ENCODE measurements at regions not wholly inside any gene's neighbourhood (a gene's known extent, or its start where the extent isn't known, plus 50 kb on each side); places are given as distances from the start of the nearest gene placed in this dataset.

DNA sequence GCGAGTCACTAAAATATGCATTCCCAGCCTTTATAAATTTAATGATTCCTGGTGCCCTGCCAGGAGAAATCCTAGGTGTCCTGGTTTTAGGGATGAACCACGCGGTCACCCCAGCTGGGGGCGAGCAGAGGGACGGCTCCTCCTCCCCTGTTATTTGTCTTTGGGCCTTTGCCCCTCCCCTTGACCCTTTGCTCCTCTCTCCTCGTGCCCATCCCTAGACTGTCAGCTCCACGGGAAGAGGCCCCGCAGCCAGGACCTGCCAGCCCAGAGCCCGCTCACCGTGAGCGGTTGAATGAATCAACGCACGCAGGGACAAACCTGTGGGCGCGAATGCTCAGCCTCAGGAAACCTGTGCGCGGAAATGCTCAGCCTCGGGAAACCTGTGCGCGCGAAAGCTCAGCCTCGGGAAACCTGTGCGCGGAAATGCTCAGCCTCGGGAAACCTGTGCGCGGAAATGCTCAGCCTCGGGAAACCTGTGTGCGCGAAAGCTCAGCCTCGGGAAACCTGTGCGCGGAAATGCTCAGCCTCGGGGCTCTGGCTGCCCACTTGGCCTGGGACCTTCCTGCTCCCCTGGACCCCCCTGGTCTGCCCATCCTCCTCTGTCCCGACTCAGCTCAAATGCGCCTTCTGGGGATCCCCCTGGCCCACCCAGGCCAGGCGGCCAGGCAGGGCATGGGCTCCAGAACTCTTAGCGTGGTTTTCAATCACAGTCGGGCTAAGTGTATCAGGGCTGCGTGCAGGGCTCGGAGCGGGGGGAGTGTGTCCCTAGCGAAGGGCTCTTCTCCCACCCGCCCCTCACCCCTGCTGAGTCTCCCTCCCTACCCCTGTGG is 140.5 kb upstream of the COL5A1 start:
- no peak overlapping the region for H3K27ac ChIP-seq (ENCODE audit: low read depth, low read length, poor library complexity, severe bottlenecking)
- no peaks in the 10 kb centered on the region for H3K9me3 ChIP-seq (ENCODE audit: low read depth, low read length, poor library complexity, severe bottlenecking)
- ChIA-PET CTCF (interaction anchor here (0.6 kb wide), 1 partner anchor 24 kb away, joined by 5 read pairs; no protein-coding TSS in a partner anchor), POLR2A (ENCODE audit: low non-redundant PET) (no interaction called here)
- H3K4me1 ChIP-seq (ENCODE audit: insufficient read depth, low read length, poor library complexity, severe bottlenecking), result no peaks in the 10 kb centered on the region
- no TSS peak for BruUV-seq (replicated peaks)
- H3K4me3 ChIP-seq (ENCODE audit: low read depth, low read length, poor library complexity, severe bottlenecking), result no peak overlapping the region
- no peaks in the 10 kb centered on the region for H3K27me3 ChIP-seq (replicated peaks; ENCODE audit: insufficient read depth, low read depth, low read length, poor library complexity)
- H3K36me3 ChIP-seq (ENCODE audit: insufficient read depth, low read length, poor library complexity, severe bottlenecking), result no peaks in the 10 kb centered on the region
- intact Hi-C loops (cut with micrococcal nuclease; ENCODE audit: unreplicated experiment), result no loop called here
- no peak for DNase-seq (ENCODE audit: low spot score)
- no peak for TF ChIP-seq EZH2 (IDR thresholded peaks at IDR 0.05; ENCODE audit: borderline replicate concordance, low read depth, low read length, poor library complexity, severe bottlenecking)
- TF ChIP-seq CTCF (conservative IDR thresholded peaks at IDR 0.05; ENCODE audit: low read depth, low read length), result no peak

GRCh38 chr9:134501761-134502265 is 139.8 kb upstream of the COL5A1 start:
- CTCF ChIA-PET, result no interaction called here
- POLR2A ChIA-PET (ENCODE audit: low non-redundant PET), result no interaction called here
- Histone ChIP-seq H3K36me3 (ENCODE audit: insufficient read depth, low read length, poor library complexity, severe bottlenecking) (no peaks in the 10 kb centered on the region), H3K9me3 (ENCODE audit: low read depth, low read length, poor library complexity, severe bottlenecking) (no peaks in the 10 kb centered on the region), H3K27ac (ENCODE audit: low read depth, low read length, poor library complexity, severe bottlenecking) (no peak overlapping the region), H3K27me3 (replicated peaks; ENCODE audit: insufficient read depth, low read depth, low read length, poor library complexity) (no peaks in the 10 kb centered on the region), H3K4me1 (ENCODE audit: insufficient read depth, low read length, poor library complexity, severe bottlenecking) (no peaks in the 10 kb centered on the region), H3K4me3 (ENCODE audit: low read depth, low read length, poor library complexity, severe bottlenecking) (no peak overlapping the region)
- no peak for TF ChIP-seq CTCF (conservative IDR thresholded peaks at IDR 0.05; ENCODE audit: low read depth, low read length)
- no peak for TF ChIP-seq EZH2 (IDR thresholded peaks at IDR 0.05; ENCODE audit: borderline replicate concordance, low read depth, low read length, poor library complexity, severe bottlenecking)
- DNase-seq (ENCODE audit: low spot score), result no peak
- intact Hi-C loops (cut with micrococcal nuclease; ENCODE audit: unreplicated experiment), result no loop called here
- BruUV-seq (replicated peaks), result no TSS peak

DNA sequence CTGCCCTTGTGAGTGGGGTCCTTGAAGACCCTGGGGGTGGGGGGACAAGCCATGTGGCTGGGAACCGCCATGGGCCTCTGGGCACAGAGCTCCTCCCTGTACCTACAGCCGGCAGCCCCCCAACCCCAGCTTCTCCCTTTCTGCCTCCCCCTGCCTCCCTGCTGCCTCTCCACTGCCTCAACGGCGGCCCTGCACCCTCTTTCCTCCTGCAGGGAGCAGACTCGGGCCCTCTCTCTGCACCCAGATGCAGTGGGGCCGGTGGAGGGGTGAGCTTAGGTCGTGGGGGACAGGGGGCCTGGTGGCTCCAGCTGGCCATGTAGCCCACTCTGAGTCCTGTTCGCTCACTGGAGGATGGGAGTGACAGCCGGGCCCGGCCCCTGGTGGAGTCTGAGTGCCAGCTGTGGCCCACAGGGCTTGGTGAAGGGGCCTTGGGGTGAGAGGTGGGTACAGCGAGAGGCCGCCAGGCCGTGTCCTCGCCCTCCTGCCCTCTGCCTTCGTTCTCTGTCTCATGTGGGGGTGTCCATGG is 139.3 kb upstream of the COL5A1 start:
- H3K27ac ChIP-seq (ENCODE audit: low read depth, low read length, poor library complexity, severe bottlenecking), result peak overlapping the region; percentile 21
- no peak for TF ChIP-seq CTCF (conservative IDR thresholded peaks at IDR 0.05; ENCODE audit: low read depth, low read length)
- no peak for TF ChIP-seq EZH2 (IDR thresholded peaks at IDR 0.05; ENCODE audit: borderline replicate concordance, low read depth, low read length, poor library complexity, severe bottlenecking)
- no peak for DNase-seq (ENCODE audit: low spot score)
- no peaks in the 10 kb centered on the region for H3K4me1 ChIP-seq (ENCODE audit: insufficient read depth, low read length, poor library complexity, severe bottlenecking)
- no peak overlapping the region for H3K4me3 ChIP-seq (ENCODE audit: low read depth, low read length, poor library complexity, severe bottlenecking)
- CTCF ChIA-PET, result no interaction called here
- H3K9me3 ChIP-seq (ENCODE audit: low read depth, low read length, poor library complexity, severe bottlenecking), result no peaks in the 10 kb centered on the region
- H3K27me3 ChIP-seq (replicated peaks; ENCODE audit: insufficient read depth, low read depth, low read length, poor library complexity), result no peaks in the 10 kb centered on the region
- no peaks in the 10 kb centered on the region for H3K36me3 ChIP-seq (ENCODE audit: insufficient read depth, low read length, poor library complexity, severe bottlenecking)
- BruUV-seq (replicated peaks), result no TSS peak
- POLR2A ChIA-PET (ENCODE audit: low non-redundant PET), result no interaction called here
- intact Hi-C loops (cut with micrococcal nuclease; ENCODE audit: unreplicated experiment), result no loop called here
